ENCODE measurements at regions not wholly inside any gene's neighbourhood (a gene's known extent, or its start where the extent isn't known, plus 50 kb on each side); places are given as distances from the start of the nearest gene placed in this dataset.

DNA sequence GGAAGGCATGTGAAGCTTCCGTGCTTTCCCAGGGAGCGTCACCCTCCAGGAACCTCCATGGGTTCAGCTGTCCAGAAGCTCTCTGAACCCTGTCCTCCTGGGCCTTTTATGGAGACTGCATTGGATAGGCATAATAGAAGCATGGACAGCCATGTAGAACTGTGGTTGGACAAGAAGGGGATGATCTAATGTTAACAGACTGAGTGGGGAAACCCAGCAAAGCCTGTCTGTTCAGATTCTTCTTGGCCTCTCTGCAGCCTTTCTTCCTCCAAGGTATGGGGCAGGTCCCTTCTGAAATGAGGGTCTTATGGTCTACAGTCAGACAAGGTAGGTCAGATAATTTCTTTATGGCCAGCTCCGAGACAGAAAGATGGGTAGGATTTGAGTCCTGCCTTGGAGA lies 59.1 kb upstream of the CTNNA1 start:
- Histone ChIP-seq H3K9me2 (ENCODE audit: insufficient read depth, low read length) (no peaks in the 10 kb centered on the region), H3K79me2 (replicated peaks; ENCODE audit: insufficient read depth, low read length) (no peaks in the 10 kb centered on the region), H3K9me3 (ENCODE audit: low read length) (no peaks in the 10 kb centered on the region)

DNA sequence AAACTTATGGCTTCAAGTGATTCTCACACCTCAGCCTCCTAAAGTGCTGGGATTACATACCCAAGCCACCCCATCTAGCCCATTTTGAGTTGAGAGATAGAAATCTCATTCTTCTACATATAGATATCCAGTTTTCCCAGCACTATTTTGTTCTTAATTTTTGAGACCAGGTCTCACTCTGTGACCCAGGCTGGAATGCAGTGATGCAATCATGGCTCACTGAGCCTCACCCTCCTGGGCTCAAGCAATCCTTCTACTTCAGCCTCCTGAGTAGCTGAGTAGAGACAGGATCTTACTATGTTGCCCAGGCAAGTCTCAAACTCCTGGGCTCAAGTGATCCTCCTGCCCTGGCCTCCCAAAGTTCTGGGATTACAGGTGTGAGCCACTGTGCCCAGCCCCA lies 60.9 kb upstream of the CTNNA1 start:
- no peak overlapping the region for H3K4me3 ChIP-seq (ENCODE audit: low read length)
- no peaks in the 10 kb centered on the region for H4K20me1 ChIP-seq (ENCODE audit: insufficient read depth)
- no peaks in the 10 kb centered on the region for H3K36me3 ChIP-seq (ENCODE audit: insufficient read depth, low read length)
- no peak overlapping the region for H2AFZ ChIP-seq (ENCODE audit: low read depth, low read length)
- no peaks in the 10 kb centered on the region for H3F3A ChIP-seq (ENCODE audit: insufficient read depth, low read length, poor library complexity, severe bottlenecking)
- no peak overlapping the region for H3K27ac ChIP-seq (ENCODE audit: low read length)
- no peak overlapping the region for H3K9ac ChIP-seq (ENCODE audit: low read length)
- H3K27me3 ChIP-seq (ENCODE audit: insufficient read depth, low read depth, low read length) = no peaks in the 10 kb centered on the region
- no peak overlapping the region for H3K4me2 ChIP-seq (ENCODE audit: low read length)
- no peak for TF ChIP-seq POLR2AphosphoS5 (IDR thresholded peaks at IDR 0.05)
- TF ChIP-seq MXI1 (conservative IDR thresholded peaks at IDR 0.05; ENCODE audit: poor library complexity, severe bottlenecking) = no peak
- TF ChIP-seq RAD21 (conservative IDR thresholded peaks at IDR 0.05) = no peak
- no peak for TF ChIP-seq EZH2 (IDR thresholded peaks at IDR 0.05; ENCODE audit: borderline replicate concordance, insufficient read depth, low read length, poor library complexity, severe bottlenecking)
- no peak for TF ChIP-seq SMC3 (conservative IDR thresholded peaks at IDR 0.05; ENCODE audit: poor library complexity)
- no peak for TF ChIP-seq EP300 (conservative IDR thresholded peaks at IDR 0.05; ENCODE audit: poor library complexity, severe bottlenecking)
- TF ChIP-seq, protein P1, sequence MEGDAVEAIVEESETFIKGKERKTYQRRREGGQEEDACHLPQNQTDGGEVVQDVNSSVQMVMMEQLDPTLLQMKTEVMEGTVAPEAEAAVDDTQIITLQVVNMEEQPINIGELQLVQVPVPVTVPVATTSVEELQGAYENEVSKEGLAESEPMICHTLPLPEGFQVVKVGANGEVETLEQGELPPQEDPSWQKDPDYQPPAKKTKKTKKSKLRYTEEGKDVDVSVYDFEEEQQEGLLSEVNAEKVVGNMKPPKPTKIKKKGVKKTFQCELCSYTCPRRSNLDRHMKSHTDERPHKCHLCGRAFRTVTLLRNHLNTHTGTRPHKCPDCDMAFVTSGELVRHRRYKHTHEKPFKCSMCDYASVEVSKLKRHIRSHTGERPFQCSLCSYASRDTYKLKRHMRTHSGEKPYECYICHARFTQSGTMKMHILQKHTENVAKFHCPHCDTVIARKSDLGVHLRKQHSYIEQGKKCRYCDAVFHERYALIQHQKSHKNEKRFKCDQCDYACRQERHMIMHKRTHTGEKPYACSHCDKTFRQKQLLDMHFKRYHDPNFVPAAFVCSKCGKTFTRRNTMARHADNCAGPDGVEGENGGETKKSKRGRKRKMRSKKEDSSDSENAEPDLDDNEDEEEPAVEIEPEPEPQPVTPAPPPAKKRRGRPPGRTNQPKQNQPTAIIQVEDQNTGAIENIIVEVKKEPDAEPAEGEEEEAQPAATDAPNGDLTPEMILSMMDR (IDR thresholded peaks at IDR 0.05; ENCODE audit: poor library complexity, severe bottlenecking) = no peak
- no peak for TF ChIP-seq TAF1 (IDR thresholded peaks at IDR 0.05; ENCODE audit: low read depth)
- TF ChIP-seq, protein P2, sequence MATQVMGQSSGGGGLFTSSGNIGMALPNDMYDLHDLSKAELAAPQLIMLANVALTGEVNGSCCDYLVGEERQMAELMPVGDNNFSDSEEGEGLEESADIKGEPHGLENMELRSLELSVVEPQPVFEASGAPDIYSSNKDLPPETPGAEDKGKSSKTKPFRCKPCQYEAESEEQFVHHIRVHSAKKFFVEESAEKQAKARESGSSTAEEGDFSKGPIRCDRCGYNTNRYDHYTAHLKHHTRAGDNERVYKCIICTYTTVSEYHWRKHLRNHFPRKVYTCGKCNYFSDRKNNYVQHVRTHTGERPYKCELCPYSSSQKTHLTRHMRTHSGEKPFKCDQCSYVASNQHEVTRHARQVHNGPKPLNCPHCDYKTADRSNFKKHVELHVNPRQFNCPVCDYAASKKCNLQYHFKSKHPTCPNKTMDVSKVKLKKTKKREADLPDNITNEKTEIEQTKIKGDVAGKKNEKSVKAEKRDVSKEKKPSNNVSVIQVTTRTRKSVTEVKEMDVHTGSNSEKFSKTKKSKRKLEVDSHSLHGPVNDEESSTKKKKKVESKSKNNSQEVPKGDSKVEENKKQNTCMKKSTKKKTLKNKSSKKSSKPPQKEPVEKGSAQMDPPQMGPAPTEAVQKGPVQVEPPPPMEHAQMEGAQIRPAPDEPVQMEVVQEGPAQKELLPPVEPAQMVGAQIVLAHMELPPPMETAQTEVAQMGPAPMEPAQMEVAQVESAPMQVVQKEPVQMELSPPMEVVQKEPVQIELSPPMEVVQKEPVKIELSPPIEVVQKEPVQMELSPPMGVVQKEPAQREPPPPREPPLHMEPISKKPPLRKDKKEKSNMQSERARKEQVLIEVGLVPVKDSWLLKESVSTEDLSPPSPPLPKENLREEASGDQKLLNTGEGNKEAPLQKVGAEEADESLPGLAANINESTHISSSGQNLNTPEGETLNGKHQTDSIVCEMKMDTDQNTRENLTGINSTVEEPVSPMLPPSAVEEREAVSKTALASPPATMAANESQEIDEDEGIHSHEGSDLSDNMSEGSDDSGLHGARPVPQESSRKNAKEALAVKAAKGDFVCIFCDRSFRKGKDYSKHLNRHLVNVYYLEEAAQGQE (IDR thresholded peaks at IDR 0.05; ENCODE audit: borderline replicate concordance) = no peak
- H3K9me3 ChIP-seq (ENCODE audit: low read length) = no peaks in the 10 kb centered on the region
- H3K79me2 ChIP-seq (replicated peaks; ENCODE audit: insufficient read depth, low read length) = no peaks in the 10 kb centered on the region
- H3K9me2 ChIP-seq (ENCODE audit: insufficient read depth, low read length) = no peaks in the 10 kb centered on the region

More for the DNA sequence above, 59.1 kb upstream of the CTNNA1 start:
- no peak overlapping the region for H3K27ac ChIP-seq (ENCODE audit: low read length)
- H3F3A ChIP-seq (ENCODE audit: insufficient read depth, low read length, poor library complexity, severe bottlenecking) = no peaks in the 10 kb centered on the region
- H3K36me3 ChIP-seq (ENCODE audit: insufficient read depth, low read length) = no peaks in the 10 kb centered on the region
- H3K4me3 ChIP-seq (ENCODE audit: low read length) = no peak overlapping the region
- no peak overlapping the region for H3K4me2 ChIP-seq (ENCODE audit: low read length)
- no peaks in the 10 kb centered on the region for H3K27me3 ChIP-seq (ENCODE audit: insufficient read depth, low read depth, low read length)
- no peaks in the 10 kb centered on the region for H4K20me1 ChIP-seq (ENCODE audit: insufficient read depth)
- no peak overlapping the region for H3K9ac ChIP-seq (ENCODE audit: low read length)
- H2AFZ ChIP-seq (ENCODE audit: low read depth, low read length) = no peak overlapping the region
- TF ChIP-seq, protein P2 (IDR thresholded peaks at IDR 0.05; ENCODE audit: borderline replicate concordance) = no peak
- no peak for TF ChIP-seq RAD21 (conservative IDR thresholded peaks at IDR 0.05)
- no peak for TF ChIP-seq SMC3 (conservative IDR thresholded peaks at IDR 0.05; ENCODE audit: poor library complexity)
- no peak for TF ChIP-seq EZH2 (IDR thresholded peaks at IDR 0.05; ENCODE audit: borderline replicate concordance, insufficient read depth, low read length, poor library complexity, severe bottlenecking)
- no peak for TF ChIP-seq MXI1 (conservative IDR thresholded peaks at IDR 0.05; ENCODE audit: poor library complexity, severe bottlenecking)
- TF ChIP-seq POLR2AphosphoS5 (IDR thresholded peaks at IDR 0.05) = no peak
- TF ChIP-seq EP300 (conservative IDR thresholded peaks at IDR 0.05; ENCODE audit: poor library complexity, severe bottlenecking) = no peak
- TF ChIP-seq, protein P1 (IDR thresholded peaks at IDR 0.05; ENCODE audit: poor library complexity, severe bottlenecking) = no peak
- TF ChIP-seq TAF1 (IDR thresholded peaks at IDR 0.05; ENCODE audit: low read depth) = no peak

All from neural cell (in vitro differentiated cells).